A549 (cell line): ENCODE measurements at regions not wholly inside any gene's neighbourhood (a gene's known extent, or its start where the extent isn't known, plus 50 kb on each side); places are given as distances from the start of the nearest gene placed in this dataset.
A peak's percentile ranks its signal among the peaks of the same experiment; 100 is the strongest.

Experiments used
- ATAC-seq, 2 experiments: fragments of 200-7000 bp in 1 of 2; fragments of >200 bp in 1 of 2; cut with Nextera tagmentation in 1 of 2; cut with Tn5 transposase in 1 of 2; 3 replicates each; pipeline versions ENCODE4 v1.8.0 to v1.9.1; 2018 to 2020; ENCODE audit warnings: mild to moderate bottlenecking in 1 of 2, moderate library complexity in 1 of 2
- CTCF ChIA-PET: fragments of 300-600 bp; sonication (Branson Sonifier 250); formaldehyde crosslinking; extraction: SDS; loops from one replicate; lab custom pipeline; 2021; ENCODE audit warnings: antibody characterized with exemption, inconsistent platforms; lab: Yijun Ruan, JAX
- POLR2A ChIA-PET: fragments of 350-600 bp; formaldehyde crosslinking; extraction: SDS; loops from one replicate; lab custom pipeline; 2021; ENCODE audit warnings: antibody characterized with exemption, inconsistent platforms; lab: Yijun Ruan, JAX
- DNase-seq, 2 experiments: peaks; one replicate each; pipeline versions ENCODE4 v3.0.0 to v3.0.0-alpha.2; 2011 to 2016; ENCODE audit warnings: low read depth in 1 of 2, low spot score in 1 of 2
- FAIRE-seq: peaks from 2 replicates; lab custom pipeline; 2011; peaks lifted over from hg19 to GRCh38; lab: Jason Lieb, UNC
- H3K27ac ChIP-seq, 2 experiments: fragments of >200 bp; sonication (Bioruptor Twin); formaldehyde crosslinking; 3 replicates each; pipeline ENCODE4 v1.5.1; 2016 to 2017
- H3K4me1 ChIP-seq: fragments of >200 bp; sonication (Bioruptor Twin); formaldehyde crosslinking; 3 replicates; pipeline ENCODE4 v1.6.1; 2016
- H3K4me2 ChIP-seq: fragments of >200 bp; sonication (Bioruptor Twin); formaldehyde crosslinking; 3 replicates; pipeline ENCODE4 v1.6.1; 2016
- H3K4me3 ChIP-seq: fragments of >200 bp; sonication (Bioruptor Twin); formaldehyde crosslinking; 3 replicates; pipeline ENCODE4 v1.5.1; 2016
- H3K9me3 ChIP-seq: fragments of >200 bp; sonication (Bioruptor Twin); formaldehyde crosslinking; 3 replicates; pipeline ENCODE4 v1.6.1; 2016
- BCL3 ChIP-seq: fragments of >200 bp; sonication (Bioruptor Twin); formaldehyde crosslinking; IDR thresholded peaks from 3 replicates; pipeline ENCODE4 v1.6.1; 2016
- BHLHE40 ChIP-seq: IDR thresholded peaks from 2 replicates; pipeline ENCODE4 v1.6.1; 2012; ENCODE audit warnings: low read depth, low read length, inconsistent platforms
- CHD2 ChIP-seq: fragments of 150-350 bp; IDR thresholded peaks from 2 replicates; pipeline ENCODE4 v1.6.1; 2014; ENCODE audit warnings: low read length; ENCODE audit not compliant: partially characterized antibody
- CTCF ChIP-seq: fragments of >200 bp; sonication (Bioruptor Twin); formaldehyde crosslinking; IDR thresholded peaks from 3 replicates; pipeline ENCODE4 v1.5.1; 2016
- EHF ChIP-seq: fragments of 250-450 bp; sonication (Bioruptor Pico); IDR thresholded peaks from 2 replicates; pipeline ENCODE4 v1.5.0; 2020; ENCODE audit warnings: mild to moderate bottlenecking
- GATA3 ChIP-seq: IDR thresholded peaks from 2 replicates; pipeline ENCODE4 v1.6.1; 2012; ENCODE audit warnings: borderline replicate concordance
- HES2 ChIP-seq: fragments of >200 bp; sonication (Bioruptor Twin); formaldehyde crosslinking; IDR thresholded peaks from 2 replicates; pipeline ENCODE4 v1.6.1; 2016
- HOXA7 ChIP-seq: fragments of 250-450 bp; sonication (Bioruptor Pico); IDR thresholded peaks from 2 replicates; pipeline ENCODE4 v1.5.0; 2020; ENCODE audit warnings: mild to moderate bottlenecking, moderate library complexity
- MAFK ChIP-seq: fragments of 450-650 bp; IDR thresholded peaks from 2 replicates; pipeline ENCODE4 v1.6.1; 2014; ENCODE audit not compliant: partially characterized antibody
- MAX ChIP-seq: IDR thresholded peaks from 2 replicates; pipeline ENCODE4 v1.6.1; 2012
- MYC ChIP-seq: IDR thresholded peaks from 2 replicates; pipeline ENCODE4 v1.6.1; 2012; ENCODE audit warnings: mild to moderate bottlenecking, inconsistent platforms, low read length, improper control_type of control experiment, borderline replicate concordance
- RNF2 ChIP-seq: fragments of 200-600 bp; sonication (generic); IDR thresholded peaks from 2 replicates; pipeline ENCODE4 v1.6.1; 2016; ENCODE audit warnings: low read depth, mild to moderate bottlenecking, antibody characterized with exemption, moderate library complexity, borderline replicate concordance
- ZC3H11A ChIP-seq: fragments of 450-650 bp; IDR thresholded peaks from 2 replicates; pipeline ENCODE4 v1.6.1; 2014; ENCODE audit warnings: antibody characterized with exemption, mild to moderate bottlenecking
- ZSCAN20 ChIP-seq: fragments of 250-450 bp; sonication (Bioruptor Pico); IDR thresholded peaks from 2 replicates; pipeline ENCODE4 v1.8.0; 2022; ENCODE audit warnings: mild to moderate bottlenecking, moderate library complexity
- WGBS: methylation state at CpG from one replicate; pipeline ENCODE4 v1.1.6; 2017; ENCODE audit errors: missing lambda C conversion rate; 5-methylcytosine and 5-hydroxymethylcytosine counted together

- DNase-seq: no peak
- TF ChIP-seq GATA3 (no peak), CHD2 (no peak)
- H3K9me3 ChIP-seq: no peaks in the 10 kb centered on the region
- no peak overlapping the region for H3K4me3 ChIP-seq
- peaks cover 11% of the 10 kb centered on the region for H3K4me1 ChIP-seq
- no peak overlapping the region for H3K27ac ChIP-seq
- FAIRE-seq: no peak
- 56% methylated on average over 4 of the region's 4 CpGs for WGBS
- no peak for ATAC-seq
- H3K4me2 ChIP-seq: no peak overlapping the region
- ChIA-PET POLR2A (no interaction called here), CTCF (interaction anchor here (0.5 to 4.1 kb wide), 8 partner anchors 8 to 988 kb away, joined by 3 to 17 read pairs (median 3); no protein-coding TSS in a partner anchor)
Measured at GRCh38 chr10:78207776-78208175, 174.1 kb downstream of the RPS24 start.

GRCh38 chr10:78209970-78210369 is 176.3 kb downstream of the RPS24 start:
- TF ChIP-seq EHF (CRISPR knock-in tag) (no peak), HES2 (no peak), RNF2 (no peak)
- no peak overlapping the region for H3K27ac ChIP-seq
- H3K4me3 ChIP-seq: no peak overlapping the region
- CTCF ChIA-PET: interaction anchor here (1.0 to 4.1 kb wide), 9 partner anchors 10 to 992 kb away, joined by 3 to 17 read pairs (median 7); no protein-coding TSS in a partner anchor
- ATAC-seq (no peak), DNase-seq (no peak), FAIRE-seq (no peak)
- H3K9me3 ChIP-seq: no peaks in the 10 kb centered on the region
- 69% methylated on average over 4 of the region's 4 CpGs for WGBS
- POLR2A ChIA-PET: no interaction called here
- no peak overlapping the region for H3K4me2 ChIP-seq
- H3K4me1 ChIP-seq: peaks cover 11% of the 10 kb centered on the region

GRCh38 chr10:78210548-78210947 is 176.9 kb downstream of the RPS24 start:
- DNase-seq (no peak), FAIRE-seq (no peak), ATAC-seq (no peak)
- Histone ChIP-seq H3K9me3 (no peaks in the 10 kb centered on the region), H3K4me1 (peaks cover 11% of the 10 kb centered on the region), H3K27ac (no peak overlapping the region), H3K4me2 (no peak overlapping the region), H3K4me3 (no peak overlapping the region)
- WGBS: 71% methylated on average over 5 of the region's 5 CpGs
- ChIA-PET POLR2A (no interaction called here), CTCF (interaction anchor here (0.6 to 4.1 kb wide), 31 partner anchors 9 to 992 kb away, joined by 3 to 17 read pairs (median 4); no protein-coding TSS in a partner anchor)
- no peak for TF ChIP-seq ZC3H11A
- TF ChIP-seq CTCF: no peak
- TF ChIP-seq MAFK: no peak
- no peak for TF ChIP-seq EHF (CRISPR knock-in tag)
- TF ChIP-seq BCL3: no peak
- TF ChIP-seq HOXA7: no peak
- no peak for TF ChIP-seq MYC
- TF ChIP-seq ZSCAN20 (CRISPR knock-in tag): no peak

GRCh38 chr10:78210976-78211375 is 177.3 kb downstream of the RPS24 start:
- CTCF ChIA-PET: interaction anchor here (0.6 to 4.1 kb wide), 33 partner anchors 9 to 991 kb away, joined by 3 to 17 read pairs (median 3); no protein-coding TSS in a partner anchor
- WGBS: 80% methylated on average over 6 of the region's 6 CpGs

More at GRCh38 chr10:78210976-78211375, 177.3 kb downstream of the RPS24 start:
- no peaks in the 10 kb centered on the region for H3K9me3 ChIP-seq
- H3K27ac ChIP-seq: peak overlapping the region in 1 of 2 experiments; percentile 81; a peak in 2 of 6 replicates
- TF ChIP-seq MAX: no peak
- no peak for TF ChIP-seq BHLHE40
- POLR2A ChIA-PET: interaction anchor here (0.5 kb wide), 1 partner anchor 14 kb away, joined by 3 read pairs; no protein-coding TSS in a partner anchor
- peaks cover 11% of the 10 kb centered on the region for H3K4me1 ChIP-seq
- no peak overlapping the region for H3K4me2 ChIP-seq
- no peak for DNase-seq
- no peak for ATAC-seq
- FAIRE-seq: no peak
- no peak overlapping the region for H3K4me3 ChIP-seq
